ENCODE measurements at regions not wholly inside any gene's neighbourhood (a gene's known extent, or its start where the extent isn't known, plus 50 kb on each side); places are given as distances from the start of the nearest gene placed in this dataset.

- H3K9me3 Mint-ChIP-seq (ENCODE audit: unreplicated experiment), result no peaks in the 10 kb centered on the region
- TF ChIP-seq CTCF (IDR thresholded peaks at IDR 0.05; ENCODE audit: unreplicated experiment), result no peak
- H3K4me3 Mint-ChIP-seq (ENCODE audit: unreplicated experiment), result no peak overlapping the region
- H3K27me3 Mint-ChIP-seq (ENCODE audit: unreplicated experiment), result no peaks in the 10 kb centered on the region
- H3K4me1 Mint-ChIP-seq (ENCODE audit: unreplicated experiment), result no peaks in the 10 kb centered on the region
- no peak overlapping the region for H3K27ac Mint-ChIP-seq (ENCODE audit: unreplicated experiment)
- H3K36me3 Mint-ChIP-seq (ENCODE audit: low read depth, unreplicated experiment), result no peaks in the 10 kb centered on the region
- no peak for DNase-seq (ENCODE audit: low spot score)
Measured at GRCh38 chr2:16264491-16264890, 324.1 kb downstream of the MYCN start.

- no peak overlapping the region for H3K4me3 Mint-ChIP-seq (ENCODE audit: unreplicated experiment)
- H3K27ac Mint-ChIP-seq (ENCODE audit: unreplicated experiment), result no peak overlapping the region
Measured at GRCh38 chr2:16263241-16263890, 323.0 kb downstream of the MYCN start.

GRCh38 chr2:16262526-16263178 is 322.3 kb downstream of the MYCN start:
- Mint-ChIP-seq H3K27me3 (ENCODE audit: unreplicated experiment) (peaks cover under 1% of the 10 kb centered on the region), H3K36me3 (ENCODE audit: low read depth, unreplicated experiment) (no peaks in the 10 kb centered on the region), H3K27ac (ENCODE audit: unreplicated experiment) (no peak overlapping the region), H3K9me3 (ENCODE audit: unreplicated experiment) (no peaks in the 10 kb centered on the region), H3K4me1 (ENCODE audit: unreplicated experiment) (no peaks in the 10 kb centered on the region), H3K4me3 (ENCODE audit: unreplicated experiment) (no peak overlapping the region)
- no peak for DNase-seq (ENCODE audit: low spot score)
- TF ChIP-seq CTCF (IDR thresholded peaks at IDR 0.05; ENCODE audit: unreplicated experiment), result no peak

More at GRCh38 chr2:16263241-16263890, 323.0 kb downstream of the MYCN start:
- Mint-ChIP-seq H3K27me3 (ENCODE audit: unreplicated experiment) (no peaks in the 10 kb centered on the region), H3K4me1 (ENCODE audit: unreplicated experiment) (no peaks in the 10 kb centered on the region), H3K9me3 (ENCODE audit: unreplicated experiment) (no peaks in the 10 kb centered on the region), H3K36me3 (ENCODE audit: low read depth, unreplicated experiment) (no peaks in the 10 kb centered on the region)
- no peak for DNase-seq (ENCODE audit: low spot score)
- TF ChIP-seq CTCF (IDR thresholded peaks at IDR 0.05; ENCODE audit: unreplicated experiment), result no peak

- Mint-ChIP-seq H3K4me3 (ENCODE audit: unreplicated experiment) (no peak overlapping the region), H3K36me3 (ENCODE audit: low read depth, unreplicated experiment) (no peaks in the 10 kb centered on the region), H3K4me1 (ENCODE audit: unreplicated experiment) (no peaks in the 10 kb centered on the region), H3K27ac (ENCODE audit: unreplicated experiment) (no peak overlapping the region), H3K27me3 (ENCODE audit: unreplicated experiment) (peaks cover 2% of the 10 kb centered on the region), H3K9me3 (ENCODE audit: unreplicated experiment) (no peaks in the 10 kb centered on the region)
- DNase-seq (ENCODE audit: low spot score), result no peak
- TF ChIP-seq CTCF (IDR thresholded peaks at IDR 0.05; ENCODE audit: unreplicated experiment), result no peak
Measured at GRCh38 chr2:16261791-16262190, 321.4 kb downstream of the MYCN start.

GRCh38 chr2:16261071-16261470 is 320.7 kb downstream of the MYCN start:
- H3K4me3 Mint-ChIP-seq (ENCODE audit: unreplicated experiment), result no peak overlapping the region
- H3K27me3 Mint-ChIP-seq (ENCODE audit: unreplicated experiment), result peaks cover 2% of the 10 kb centered on the region
- no peak overlapping the region for H3K27ac Mint-ChIP-seq (ENCODE audit: unreplicated experiment)
- TF ChIP-seq CTCF (IDR thresholded peaks at IDR 0.05; ENCODE audit: unreplicated experiment), result no peak
- no peaks in the 10 kb centered on the region for H3K4me1 Mint-ChIP-seq (ENCODE audit: unreplicated experiment)
- no peak for DNase-seq (ENCODE audit: low spot score)
- no peaks in the 10 kb centered on the region for H3K9me3 Mint-ChIP-seq (ENCODE audit: unreplicated experiment)
- H3K36me3 Mint-ChIP-seq (ENCODE audit: low read depth, unreplicated experiment), result no peaks in the 10 kb centered on the region

Measured in endothelial cell (in vitro differentiated cells).